ENCODE measurements at regions not wholly inside any gene's neighbourhood (a gene's known extent, or its start where the extent isn't known, plus 50 kb on each side); places are given as distances from the start of the nearest gene placed in this dataset.

- peaks cover 0 to 18% (median 0%) of the 10 kb centered on the region in 12 donors for H3K4me1 ChIP-seq
- intact Hi-C loops (cut with DNase I): no loop called here
- H3K9me3 ChIP-seq: no peaks in the 10 kb centered on the region
- ATAC-seq (peak in 3 of 4 donors; percentile 63 to 94 (median 71)), DNase-seq (peak in 2 of 5 donors; percentile 8 to 32)
- H3K27me3 ChIP-seq: no peaks in the 10 kb centered on the region
- H3K27ac ChIP-seq: peak overlapping the region in 3 of 12 donors; percentile 1 to 54 (median 25)
- WGBS, 4 donors: 17 to 47% (median 41%) methylated on average over 1 of the region's 1 CpG
- no peaks in the 10 kb centered on the region for H3K36me3 ChIP-seq
- no peak overlapping the region for H3K4me3 ChIP-seq
- TF ChIP-seq POLR2A (IDR thresholded peaks at IDR 0.05): no peak
- TF ChIP-seq CTCF (IDR thresholded peaks at IDR 0.05): no peak
Measured at GRCh38 chr1:163844459-163844858, 522.7 kb downstream of the NUF2 start.

- Histone ChIP-seq H3K4me3 (no peak overlapping the region), H3K4me1 (peaks cover 0 to 18% (median 0%) of the 10 kb centered on the region in 12 donors), H3K36me3 (no peaks in the 10 kb centered on the region), H3K27me3 (no peaks in the 10 kb centered on the region), H3K9me3 (no peaks in the 10 kb centered on the region), H3K27ac (no peak overlapping the region)
- intact Hi-C loops (cut with DNase I): no loop called here
- no peak for ATAC-seq
- 70 to 88% (median 73%) methylated on average over 3 of the region's 3 CpGs for WGBS, 4 donors
- no peak for DNase-seq
- no peak for TF ChIP-seq CTCF (IDR thresholded peaks at IDR 0.05)
- no peak for TF ChIP-seq POLR2A (IDR thresholded peaks at IDR 0.05)
Measured at GRCh38 chr1:163845279-163845678, 523.5 kb downstream of the NUF2 start.

- no peaks in the 10 kb centered on the region for H3K36me3 ChIP-seq
- H3K9me3 ChIP-seq: peaks cover 0 to 18% (median 1%) of the 10 kb centered on the region in 12 donors
- intact Hi-C loops (cut with DNase I): no loop called here
- DNase-seq: no peak
- H3K27me3 ChIP-seq: no peaks in the 10 kb centered on the region
- H3K4me1 ChIP-seq: peaks cover 0 to 10% (median 0%) of the 10 kb centered on the region in 12 donors
- 79 to 84% (median 80%) methylated on average over 6 of the region's 6 CpGs for WGBS, 4 donors
- no peak overlapping the region for H3K4me3 ChIP-seq
- ATAC-seq: no peak
- H3K27ac ChIP-seq: peak overlapping the region in 1 of 12 donors; percentile 15
- TF ChIP-seq POLR2A (IDR thresholded peaks at IDR 0.05): no peak
- TF ChIP-seq CTCF (IDR thresholded peaks at IDR 0.05): no peak
Measured at GRCh38 chr1:163863731-163864130, 542.0 kb downstream of the NUF2 start.

- DNase-seq: no peak
- Histone ChIP-seq H3K4me1 (peaks cover 0 to 10% (median 0%) of the 10 kb centered on the region in 12 donors), H3K36me3 (no peaks in the 10 kb centered on the region), H3K4me3 (no peak overlapping the region), H3K27me3 (no peaks in the 10 kb centered on the region), H3K9me3 (peaks cover 0 to 23% (median 2%) of the 10 kb centered on the region in 12 donors), H3K27ac (peak overlapping the region in 1 of 12 donors; percentile 15)
- intact Hi-C loops (cut with DNase I): no loop called here
- ATAC-seq: peak in 3 of 4 donors; percentile 42 to 50 (median 42)
- TF ChIP-seq CTCF (IDR thresholded peaks at IDR 0.05) (no peak), POLR2A (IDR thresholded peaks at IDR 0.05) (no peak)
- WGBS, 4 donors: 14 to 36% (median 21%) methylated on average over 1 of the region's 1 CpG
Measured at GRCh38 chr1:163864207-163864606, 542.5 kb downstream of the NUF2 start.

All from heart left ventricle (tissue), 16 donors.